Type B pancreatic cell (in vitro differentiated cells): ENCODE measurements at regions not wholly inside any gene's neighbourhood (a gene's known extent, or its start where the extent isn't known, plus 50 kb on each side); places are given as distances from the start of the nearest gene placed in this dataset.

Experiments
- DNase-seq: peaks from one replicate; pipeline ENCODE4 v3.0.0; 2021; ENCODE audit warnings: mixed read lengths; ENCODE audit not compliant: unreplicated experiment; ENCODE audit errors: extremely low spot score
- H3K27ac Mint-ChIP-seq: 2 replicates; pipeline ENCODE4 v1.8.0; 2021; ENCODE audit warnings: mild to moderate bottlenecking, mixed read lengths
- H3K27me3 Mint-ChIP-seq: 2 replicates; pipeline ENCODE4 v1.8.0; 2021; ENCODE audit warnings: mixed read lengths
- H3K36me3 Mint-ChIP-seq: 2 replicates; pipeline ENCODE4 v1.8.0; 2021; ENCODE audit warnings: mixed read lengths
- H3K4me1 Mint-ChIP-seq: one replicate; pipeline ENCODE4 v1.8.0; 2021; ENCODE audit warnings: mixed read lengths; ENCODE audit not compliant: unreplicated experiment
- H3K4me3 Mint-ChIP-seq: 2 replicates; pipeline ENCODE4 v1.8.0; 2021; ENCODE audit warnings: mild to moderate bottlenecking, mixed read lengths
- H3K9me3 Mint-ChIP-seq: 2 replicates; pipeline ENCODE4 v1.8.0; 2021; ENCODE audit warnings: mixed read lengths
- CTCF ChIP-seq: fragments of 200-600 bp; sonication (generic); conservative IDR thresholded peaks from 2 replicates; pipeline ENCODE4 v1.5.0; 2021; ENCODE audit warnings: antibody characterized with exemption, mild to moderate bottlenecking

DNA sequence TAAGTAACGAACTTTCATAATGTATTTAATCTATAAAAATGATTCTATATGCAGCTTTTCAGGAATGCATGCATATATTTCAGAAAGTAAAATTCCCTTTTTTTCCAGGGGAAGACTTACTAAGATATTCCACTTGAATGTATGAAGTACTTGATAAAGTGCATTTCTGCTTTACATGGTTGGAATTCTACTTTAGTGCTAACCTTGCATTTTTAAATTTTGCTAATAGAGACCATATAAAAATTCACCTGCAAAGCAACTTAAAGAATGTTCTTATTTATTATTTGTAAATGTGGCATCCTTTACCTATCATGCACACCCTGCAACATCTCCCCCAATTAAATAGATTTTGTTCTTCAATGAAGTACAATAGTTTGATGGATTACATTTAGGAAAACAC is 392.8 kb downstream of the KCNJ2 start:
- Mint-ChIP-seq H3K9me3 (no peaks in the 10 kb centered on the region), H3K27me3 (no peaks in the 10 kb centered on the region), H3K27ac (no peak overlapping the region), H3K4me3 (no peak overlapping the region), H3K36me3 (no peaks in the 10 kb centered on the region), H3K4me1 (peaks cover 10% of the 10 kb centered on the region)
- no peak for TF ChIP-seq CTCF
- no peak for DNase-seq

- H3K27me3 Mint-ChIP-seq, result no peaks in the 10 kb centered on the region
- no peak overlapping the region for H3K27ac Mint-ChIP-seq
- H3K4me3 Mint-ChIP-seq, result no peak overlapping the region
- H3K9me3 Mint-ChIP-seq, result no peaks in the 10 kb centered on the region
- no peak for TF ChIP-seq CTCF
- DNase-seq, result no peak
- no peaks in the 10 kb centered on the region for H3K36me3 Mint-ChIP-seq
- peaks cover 10% of the 10 kb centered on the region for H3K4me1 Mint-ChIP-seq
These were observed 394.0 kb downstream of the KCNJ2 start for GRCh38 chr17:70563281-70563820.

- no peak overlapping the region for H3K27ac Mint-ChIP-seq
- no peaks in the 10 kb centered on the region for H3K9me3 Mint-ChIP-seq
- DNase-seq, result no peak
- peaks cover 10% of the 10 kb centered on the region for H3K4me1 Mint-ChIP-seq
- no peaks in the 10 kb centered on the region for H3K27me3 Mint-ChIP-seq
- no peak for TF ChIP-seq CTCF
- no peaks in the 10 kb centered on the region for H3K36me3 Mint-ChIP-seq
- H3K4me3 Mint-ChIP-seq, result no peak overlapping the region
These were observed 394.8 kb downstream of the KCNJ2 start for GRCh38 chr17:70564006-70564620.

DNA sequence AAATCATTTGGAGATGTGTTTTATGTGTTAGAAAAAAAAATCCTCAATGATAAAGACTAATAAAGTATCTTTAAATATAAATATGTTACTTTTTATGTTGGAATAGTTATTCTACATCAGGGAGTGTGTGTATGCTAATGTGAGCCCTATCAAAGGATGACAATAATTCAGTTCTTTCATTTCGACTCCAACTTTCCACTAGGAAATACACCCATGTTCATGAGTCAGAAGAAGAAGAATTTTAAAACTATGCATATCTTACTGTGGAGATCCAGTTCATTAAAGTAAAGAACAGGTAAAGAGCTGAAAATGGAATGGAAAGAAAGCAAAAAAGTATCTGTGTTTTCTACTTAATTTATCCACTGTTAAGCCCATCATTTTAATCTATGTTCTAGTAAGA is 399.8 kb downstream of the KCNJ2 start:
- DNase-seq, result no peak
- peaks cover 2% of the 10 kb centered on the region for H3K4me1 Mint-ChIP-seq
- no peak overlapping the region for H3K4me3 Mint-ChIP-seq
- no peaks in the 10 kb centered on the region for H3K36me3 Mint-ChIP-seq
- H3K27ac Mint-ChIP-seq, result no peak overlapping the region
- H3K27me3 Mint-ChIP-seq, result no peaks in the 10 kb centered on the region
- no peak for TF ChIP-seq CTCF
- no peaks in the 10 kb centered on the region for H3K9me3 Mint-ChIP-seq

- TF ChIP-seq CTCF, result no peak
- DNase-seq, result no peak
These were observed 408.1 kb downstream of the KCNJ2 start for GRCh38 chr17:70577456-70577855.

More at GRCh38 chr17:70577456-70577855, 408.1 kb downstream of the KCNJ2 start:
- no peak overlapping the region for H3K4me3 Mint-ChIP-seq
- H3K4me1 Mint-ChIP-seq, result no peaks in the 10 kb centered on the region
- no peak overlapping the region for H3K27ac Mint-ChIP-seq
- H3K9me3 Mint-ChIP-seq, result no peaks in the 10 kb centered on the region
- H3K27me3 Mint-ChIP-seq, result no peaks in the 10 kb centered on the region
- H3K36me3 Mint-ChIP-seq, result no peaks in the 10 kb centered on the region
